Adrenal gland (tissue), 9 donors: ENCODE measurements at regions not wholly inside any gene's neighbourhood (a gene's known extent, or its start where the extent isn't known, plus 50 kb on each side); places are given as distances from the start of the nearest gene placed in this dataset.

Source experiments
- DNase-seq, 7 donors: peaks; one replicate each; pipeline ENCODE4 v3.0.0-alpha.2; 2019 to 2020
- H3K27ac ChIP-seq, 5 donors: fragments of 200-600 bp; sonication (generic) in 4 of 5; 1 replicate in 3 of 5; 2 replicates in 2 of 5; pipeline versions ENCODE4 v1.5.1 to v1.8.0; 2016 to 2020; ENCODE audit warnings: mild to moderate bottlenecking in 1 of 5
- H3K27me3 ChIP-seq: fragments of 200-600 bp; 2 replicates; pipeline ENCODE4 v1.8.0; 2021
- H3K36me3 ChIP-seq, 2 donors: fragments of 200-600 bp; replicated peaks in 1 of 2; 1 replicate in 1 of 2; 2 replicates in 1 of 2; pipeline versions ENCODE4 v1.5.1 to v1.8.0; 2018 to 2022
- H3K4me1 ChIP-seq, 2 donors: fragments of 200-600 bp; replicated peaks in 1 of 2; 1 replicate in 1 of 2; 2 replicates in 1 of 2; pipeline versions ENCODE4 v1.5.1 to v1.8.0; 2018 to 2021
- H3K4me3 ChIP-seq, 4 donors: fragments of 200-600 bp; sonication (generic) in 3 of 4; one replicate each; pipeline ENCODE4 v1.5.1; 2016 to 2018
- H3K9me3 ChIP-seq, 3 donors: fragments of 200-600 bp; sonication (generic) in 1 of 3; replicated peaks in 1 of 3; 1 replicate in 2 of 3; 2 replicates in 1 of 3; pipeline versions ENCODE4 v1.5.1 to v1.8.0; 2016 to 2021
- CTCF ChIP-seq, 6 experiments: fragments of 450-650 bp in 4 of 6; fragments of 200-600 bp in 2 of 6; sonication (generic) in 1 of 6; IDR thresholded peaks; 1 replicate in 5 of 6; 2 replicates in 1 of 6; pipeline versions ENCODE4 v1.5.1 to v1.8.0; 2016 to 2021; ENCODE audit warnings: antibody characterized with exemption in 6 of 6, mild to moderate bottlenecking in 2 of 6, moderate library complexity in 1 of 6
- POLR2A ChIP-seq, 2 donors: fragments of 450-650 bp; IDR thresholded peaks; one replicate each; pipeline ENCODE4 v1.6.1; 2017; ENCODE audit warnings: antibody characterized with exemption in 2 of 2, mild to moderate bottlenecking in 2 of 2, moderate library complexity in 1 of 2
- WGBS, 4 donors: extraction: QIAGEN DNeasy Blood & Tissue Kit in 2 of 4; methylation state at CpG; one replicate each; pipeline versions ENCODE4 v1.1.5 to v1.1.7; 2013 to 2017; 5-methylcytosine and 5-hydroxymethylcytosine counted together
- intact Hi-C, 2 donors: fragments of 100-400 bp; cut with DNase I; formaldehyde crosslinking; loops; one replicate each; pipeline versions ENCODE4 v1.14.1 to v1.15.0; 2022 to 2023
- donor health status: healthy with polysubstance abuse.
- donor health status: Bipolar disorder and iron deficiency.
- donor health status: DM: yes; HTN: yes; CAD: no.
- donor health status: DM: no; HTN: no; CAD: no.
- donor health status: DM: no; HTN: no; CAD: no.

- WGBS, 4 donors = 63 to 78% (median 71%) methylated on average over 5 of the region's 5 CpGs
- no peak overlapping the region for H3K27ac ChIP-seq
- no peaks in the 10 kb centered on the region for H3K9me3 ChIP-seq
- intact Hi-C loops = no loop called here
- TF ChIP-seq POLR2A (IDR thresholded peaks at IDR 0.05) (no peak), CTCF (IDR thresholded peaks at IDR 0.05) (no peak)
- H3K4me3 ChIP-seq = no peak overlapping the region
- no peaks in the 10 kb centered on the region for H3K27me3 ChIP-seq
- DNase-seq = no peak
- H3K4me1 ChIP-seq = no peaks in the 10 kb centered on the region
- H3K36me3 ChIP-seq = no peaks in the 10 kb centered on the region
Observed at GRCh38 chr1:208850442-208850841, 606.3 kb upstream of the PLXNA2 start.

GRCh38 chr1:208851366-208851765 lies 607.2 kb upstream of the PLXNA2 start:
- H3K4me3 ChIP-seq = no peak overlapping the region
- H3K4me1 ChIP-seq = no peaks in the 10 kb centered on the region
- H3K27me3 ChIP-seq = no peaks in the 10 kb centered on the region
- H3K27ac ChIP-seq = no peak overlapping the region
- 56 to 82% (median 61%) methylated on average over 2 of the region's 2 CpGs for WGBS, 4 donors
- no peak for DNase-seq
- intact Hi-C loops = no loop called here
- no peak for TF ChIP-seq POLR2A (IDR thresholded peaks at IDR 0.05)
- no peak for TF ChIP-seq CTCF (IDR thresholded peaks at IDR 0.05)
- no peaks in the 10 kb centered on the region for H3K9me3 ChIP-seq
- no peaks in the 10 kb centered on the region for H3K36me3 ChIP-seq

GRCh38 chr1:208852911-208853310 lies 608.7 kb upstream of the PLXNA2 start:
- intact Hi-C loops = no loop called here
- Histone ChIP-seq H3K27me3 (no peaks in the 10 kb centered on the region), H3K36me3 (no peaks in the 10 kb centered on the region), H3K4me3 (no peak overlapping the region), H3K9me3 (no peaks in the 10 kb centered on the region), H3K4me1 (no peaks in the 10 kb centered on the region), H3K27ac (no peak overlapping the region)
- 74 to 82% (median 79%) methylated on average over 3 of the region's 3 CpGs for WGBS, 4 donors
- DNase-seq = no peak
- no peak for TF ChIP-seq CTCF (IDR thresholded peaks at IDR 0.05)
- TF ChIP-seq POLR2A (IDR thresholded peaks at IDR 0.05) = no peak

GRCh38 chr1:208855403-208855802 lies 611.2 kb upstream of the PLXNA2 start:
- intact Hi-C loops = no loop called here
- DNase-seq = no peak
- H3K4me3 ChIP-seq = no peak overlapping the region
- no peak overlapping the region for H3K27ac ChIP-seq
- TF ChIP-seq POLR2A (IDR thresholded peaks at IDR 0.05) (no peak), CTCF (IDR thresholded peaks at IDR 0.05) (no peak)
- no peaks in the 10 kb centered on the region for H3K4me1 ChIP-seq
- no peaks in the 10 kb centered on the region for H3K27me3 ChIP-seq
- no peaks in the 10 kb centered on the region for H3K9me3 ChIP-seq
- no peaks in the 10 kb centered on the region for H3K36me3 ChIP-seq
- WGBS, 4 donors = 40 to 73% (median 60%) methylated on average over 1 of the region's 1 CpG
